Progenitor cell of endocrine pancreas (in vitro differentiated cells): ENCODE measurements at regions not wholly inside any gene's neighbourhood (a gene's known extent, or its start where the extent isn't known, plus 50 kb on each side); places are given as distances from the start of the nearest gene placed in this dataset.

Source experiments
- DNase-seq: peaks from one replicate; pipeline ENCODE4 v3.0.0; 2021; ENCODE audit warnings: low spot score; ENCODE audit not compliant: unreplicated experiment
- H3K27ac Mint-ChIP-seq: 2 replicates; pipeline ENCODE4 v1.8.0; 2021; ENCODE audit warnings: mild to moderate bottlenecking, moderate library complexity, mixed read lengths
- H3K27me3 Mint-ChIP-seq: 2 replicates; pipeline ENCODE4 v1.8.0; 2021; ENCODE audit warnings: mixed read lengths
- H3K36me3 Mint-ChIP-seq: 2 replicates; pipeline ENCODE4 v1.8.0; 2022; ENCODE audit warnings: mixed read lengths; ENCODE audit not compliant: insufficient read depth
- H3K4me1 Mint-ChIP-seq: 2 replicates; pipeline ENCODE4 v1.8.0; 2021; ENCODE audit warnings: low read depth, mixed read lengths
- H3K4me3 Mint-ChIP-seq: 2 replicates; pipeline ENCODE4 v1.8.0; 2021; ENCODE audit warnings: low read depth, mild to moderate bottlenecking, moderate library complexity, mixed read lengths
- H3K9me3 Mint-ChIP-seq: 2 replicates; pipeline ENCODE4 v1.8.0; 2021; ENCODE audit warnings: low read depth, mixed read lengths
- TF ChIP-seq, protein P1 (sequence below): fragments of 200-600 bp; sonication (generic); IDR thresholded peaks from one replicate; pipeline ENCODE4 v1.5.0; 2021; ENCODE audit warnings: antibody characterized with exemption, mild to moderate bottlenecking; ENCODE audit not compliant: unreplicated experiment

DNA sequence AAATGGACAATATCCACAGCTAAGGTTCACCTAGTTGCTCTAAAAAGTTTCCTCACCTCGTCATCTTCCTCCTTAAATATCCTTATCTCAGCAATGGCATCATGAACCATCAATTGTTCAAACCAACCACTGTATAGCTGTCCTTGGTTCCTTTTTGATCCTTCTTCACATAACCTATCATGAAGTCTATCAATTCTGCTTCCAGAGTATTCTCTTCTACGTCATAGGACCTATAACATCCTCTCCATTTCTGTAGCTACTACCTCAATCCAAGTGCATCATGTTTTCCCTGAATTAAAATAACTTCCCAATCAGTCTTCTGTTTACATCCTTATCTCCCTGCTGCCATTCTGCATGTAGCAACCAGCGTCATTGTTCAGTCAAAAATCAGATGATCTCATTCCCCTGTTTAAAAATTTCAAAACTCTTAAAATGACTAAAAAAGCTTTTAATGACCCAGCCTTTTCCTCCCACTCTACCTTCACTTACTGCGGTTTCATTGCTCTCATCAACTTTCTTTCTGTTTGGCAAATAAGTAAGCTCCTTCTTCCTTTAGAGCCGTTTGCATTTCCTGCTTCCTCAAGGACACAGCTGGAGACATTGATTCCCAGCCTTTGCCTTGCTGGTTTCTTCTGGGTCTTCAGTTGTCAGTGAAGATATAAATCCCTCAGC, 223.9 kb upstream of the MIR17HG start:
- peaks cover 6% of the 10 kb centered on the region for H3K4me1 Mint-ChIP-seq
- no peak overlapping the region for H3K27ac Mint-ChIP-seq

DNA sequence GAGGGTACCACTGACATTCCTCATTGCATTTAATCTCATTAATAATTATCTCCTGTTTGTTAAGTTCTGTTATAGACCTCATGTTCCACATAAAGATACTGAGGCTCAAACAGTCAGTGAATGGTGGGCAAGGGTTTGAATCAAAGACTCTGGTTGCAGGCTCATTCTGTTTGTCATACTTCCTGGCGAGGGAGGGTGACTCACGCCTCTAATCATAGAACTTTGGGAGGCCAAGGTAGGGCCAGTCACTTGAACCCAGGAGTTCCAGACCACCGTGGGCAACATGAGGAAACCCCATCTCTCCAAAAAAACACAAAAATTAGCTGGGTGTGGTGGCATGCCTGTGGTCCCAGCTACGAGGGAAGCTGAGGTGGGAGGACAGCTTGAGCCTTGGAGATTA, 220.7 kb upstream of the MIR17HG start:
- Mint-ChIP-seq H3K4me3 (no peak overlapping the region), H3K36me3 (no peaks in the 10 kb centered on the region), H3K27ac (no peak overlapping the region), H3K9me3 (peaks cover 2% of the 10 kb centered on the region), H3K4me1 (peaks cover 6% of the 10 kb centered on the region), H3K27me3 (no peaks in the 10 kb centered on the region)
- TF ChIP-seq, protein P1, sequence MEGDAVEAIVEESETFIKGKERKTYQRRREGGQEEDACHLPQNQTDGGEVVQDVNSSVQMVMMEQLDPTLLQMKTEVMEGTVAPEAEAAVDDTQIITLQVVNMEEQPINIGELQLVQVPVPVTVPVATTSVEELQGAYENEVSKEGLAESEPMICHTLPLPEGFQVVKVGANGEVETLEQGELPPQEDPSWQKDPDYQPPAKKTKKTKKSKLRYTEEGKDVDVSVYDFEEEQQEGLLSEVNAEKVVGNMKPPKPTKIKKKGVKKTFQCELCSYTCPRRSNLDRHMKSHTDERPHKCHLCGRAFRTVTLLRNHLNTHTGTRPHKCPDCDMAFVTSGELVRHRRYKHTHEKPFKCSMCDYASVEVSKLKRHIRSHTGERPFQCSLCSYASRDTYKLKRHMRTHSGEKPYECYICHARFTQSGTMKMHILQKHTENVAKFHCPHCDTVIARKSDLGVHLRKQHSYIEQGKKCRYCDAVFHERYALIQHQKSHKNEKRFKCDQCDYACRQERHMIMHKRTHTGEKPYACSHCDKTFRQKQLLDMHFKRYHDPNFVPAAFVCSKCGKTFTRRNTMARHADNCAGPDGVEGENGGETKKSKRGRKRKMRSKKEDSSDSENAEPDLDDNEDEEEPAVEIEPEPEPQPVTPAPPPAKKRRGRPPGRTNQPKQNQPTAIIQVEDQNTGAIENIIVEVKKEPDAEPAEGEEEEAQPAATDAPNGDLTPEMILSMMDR, result no peak
- DNase-seq, result no peak

More for the DNA sequence above, 223.9 kb upstream of the MIR17HG start:
- no peak overlapping the region for H3K4me3 Mint-ChIP-seq
- TF ChIP-seq, protein P1, result no peak
- no peak for DNase-seq
- no peaks in the 10 kb centered on the region for H3K9me3 Mint-ChIP-seq
- H3K36me3 Mint-ChIP-seq, result no peaks in the 10 kb centered on the region
- no peaks in the 10 kb centered on the region for H3K27me3 Mint-ChIP-seq

DNA sequence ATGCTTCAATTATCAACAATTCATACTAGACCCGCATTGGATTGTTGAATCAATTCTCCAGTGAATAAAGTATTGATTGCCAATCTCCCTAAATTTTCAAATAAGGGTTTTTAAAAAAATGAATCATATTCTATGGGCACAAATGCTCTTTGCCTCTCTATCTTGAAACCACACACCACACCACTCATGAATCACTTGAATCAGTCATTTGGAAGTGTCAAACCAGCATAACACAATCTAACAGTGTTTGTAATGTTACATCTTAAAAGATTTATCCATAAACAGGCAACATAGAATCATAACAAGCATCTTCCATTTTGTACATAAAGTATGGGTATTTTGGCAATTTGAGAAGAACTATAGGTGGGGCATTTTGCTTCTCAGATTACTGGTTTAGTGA, 219.5 kb upstream of the MIR17HG start:
- no peak for DNase-seq
- TF ChIP-seq, protein P1, result no peak
- Mint-ChIP-seq H3K4me3 (no peak overlapping the region), H3K27ac (no peak overlapping the region), H3K4me1 (peaks cover 6% of the 10 kb centered on the region), H3K36me3 (no peaks in the 10 kb centered on the region), H3K9me3 (peaks cover 4% of the 10 kb centered on the region), H3K27me3 (no peaks in the 10 kb centered on the region)

GRCh38 chr13:91132381-91132780, 215.1 kb upstream of the MIR17HG start:
- Mint-ChIP-seq H3K36me3 (no peaks in the 10 kb centered on the region), H3K27me3 (no peaks in the 10 kb centered on the region), H3K4me1 (peaks cover 21% of the 10 kb centered on the region), H3K27ac (peak overlapping the region; percentile 35), H3K4me3 (no peak overlapping the region), H3K9me3 (peaks cover 4% of the 10 kb centered on the region)
- no peak for DNase-seq
- TF ChIP-seq, protein P1, result no peak

DNA sequence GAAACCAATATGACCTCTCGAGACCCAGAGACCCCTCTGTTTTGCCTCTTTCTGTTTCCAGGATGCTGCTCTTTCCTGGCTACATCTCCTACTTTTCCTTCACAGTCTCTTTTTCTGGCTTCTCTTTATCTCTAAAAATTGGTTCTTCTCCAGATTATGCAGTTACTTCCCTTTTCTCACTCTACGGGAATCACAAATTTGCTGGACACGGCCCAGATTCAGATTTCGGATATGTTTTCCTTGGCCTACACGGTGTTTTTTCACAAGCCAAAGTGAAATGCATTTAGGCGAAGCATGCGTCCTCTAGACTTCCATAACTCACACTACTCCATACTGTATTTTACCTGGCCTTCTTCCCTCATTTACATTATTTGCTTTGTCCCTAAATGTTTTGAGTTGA, 214.7 kb upstream of the MIR17HG start:
- H3K9me3 Mint-ChIP-seq, result peaks cover 4% of the 10 kb centered on the region

More for the DNA sequence above, 214.7 kb upstream of the MIR17HG start:
- H3K4me1 Mint-ChIP-seq, result peaks cover 24% of the 10 kb centered on the region
- DNase-seq, result no peak
- TF ChIP-seq, protein P1, result no peak
- H3K27ac Mint-ChIP-seq, result no peak overlapping the region
- H3K36me3 Mint-ChIP-seq, result no peaks in the 10 kb centered on the region
- no peaks in the 10 kb centered on the region for H3K27me3 Mint-ChIP-seq
- no peak overlapping the region for H3K4me3 Mint-ChIP-seq
